ENCODE measurements at regions not wholly inside any gene's neighbourhood (a gene's known extent, or its start where the extent isn't known, plus 50 kb on each side); places are given as distances from the start of the nearest gene placed in this dataset.

GRCh38 chr11:113562576-113562975 lies 87.4 kb upstream of the DRD2 start:
- no peak for TF ChIP-seq CTCF (conservative IDR thresholded peaks at IDR 0.05; ENCODE audit: low read depth in 2 of 2)
- no peak for TF ChIP-seq EZH2 (IDR thresholded peaks at IDR 0.05; ENCODE audit: low read depth, unreplicated experiment)
